ENCODE measurements at regions not wholly inside any gene's neighbourhood (a gene's known extent, or its start where the extent isn't known, plus 50 kb on each side); places are given as distances from the start of the nearest gene placed in this dataset.
"Not testable (repeated sequence)": the region's sequence is repeated elsewhere in the genome, so short reads cannot be mapped to it uniquely, and the experiment has no call there.

GRCh38 chr7:136264304-136264703 is 287.1 kb upstream of the MTPN start:
- TF ChIP-seq CTCF (conservative IDR thresholded peaks at IDR 0.05); EZH2 (IDR thresholded peaks at IDR 0.05; ENCODE audit: low read depth): not testable (repeated sequence)

Data from PC-9 (cell line).